Endodermal cell (in vitro differentiated cells): ENCODE measurements at regions not wholly inside any gene's neighbourhood (a gene's known extent, or its start where the extent isn't known, plus 50 kb on each side); places are given as distances from the start of the nearest gene placed in this dataset.

Experiments used
- DNase-seq: peaks from one replicate; pipeline ENCODE4 v3.0.0-alpha.2; 2017
- H3K27ac ChIP-seq: 2 replicates; pipeline ENCODE4 v1.5.1; 2013; ENCODE audit warnings: mild to moderate bottlenecking, low read depth, low read length, moderate library complexity
- H3K27me3 ChIP-seq: 2 replicates; pipeline ENCODE4 v1.6.1; 2013; ENCODE audit warnings: mild to moderate bottlenecking, low read length, moderate library complexity; ENCODE audit not compliant: insufficient read depth, control insufficient read depth, poor library complexity, severe bottlenecking
- H3K36me3 ChIP-seq: 2 replicates; pipeline ENCODE4 v1.7.0; 2013; ENCODE audit warnings: mild to moderate bottlenecking, low read length, moderate library complexity; ENCODE audit not compliant: control insufficient read depth, insufficient read depth
- H3K4me1 ChIP-seq: one replicate; pipeline ENCODE4 v1.7.0; 2013; ENCODE audit warnings: low read length; ENCODE audit not compliant: control insufficient read depth, insufficient read depth
- H3K4me3 ChIP-seq: 2 replicates; pipeline ENCODE4 v1.5.1; 2013; ENCODE audit warnings: mild to moderate bottlenecking, low read length, moderate library complexity
- H3K9ac ChIP-seq: 2 replicates; pipeline ENCODE4 v1.6.1; 2013; ENCODE audit warnings: mild to moderate bottlenecking, low read length, moderate library complexity; ENCODE audit not compliant: poor library complexity, severe bottlenecking; ENCODE audit errors: extremely low read depth
- H3K9me3 ChIP-seq: 2 replicates; pipeline ENCODE4 v1.6.1; 2013; ENCODE audit warnings: mild to moderate bottlenecking, low read length, moderate library complexity; ENCODE audit not compliant: control insufficient read depth
- H3K27ac Mint-ChIP-seq: 2 replicates; pipeline ENCODE4 v1.8.0; 2020; ENCODE audit warnings: mixed read lengths
- H3K27me3 Mint-ChIP-seq: 2 replicates; pipeline ENCODE4 v1.8.0; 2021; ENCODE audit warnings: mild to moderate bottlenecking, mixed read lengths; ENCODE audit not compliant: insufficient read depth
- H3K36me3 Mint-ChIP-seq: 2 replicates; pipeline ENCODE4 v1.8.0; 2020; ENCODE audit warnings: low read depth, mixed read lengths
- H3K4me1 Mint-ChIP-seq: 2 replicates; pipeline ENCODE4 v1.8.0; 2020; ENCODE audit warnings: mixed read lengths
- H3K4me3 Mint-ChIP-seq: 2 replicates; pipeline ENCODE4 v1.8.0; 2020; ENCODE audit warnings: mild to moderate bottlenecking, moderate library complexity, mixed read lengths
- H3K9me3 Mint-ChIP-seq: 2 replicates; pipeline ENCODE4 v1.8.0; 2020; ENCODE audit warnings: mild to moderate bottlenecking, mixed read lengths
- WGBS, 2 experiments: methylation state at CpG; one replicate each; pipeline versions ENCODE4 v1.1.5 to v1.1.7; 2013; ENCODE audit warnings: missing lambda C conversion rate in 2 of 2, mixed read lengths in 1 of 2; ENCODE audit not compliant: insufficient coverage in 1 of 2, insufficient read length in 1 of 2; 5-methylcytosine and 5-hydroxymethylcytosine counted together
- TF ChIP-seq, protein P1 (sequence below): fragments of 200-600 bp; sonication (generic); conservative IDR thresholded peaks from 2 replicates; pipeline ENCODE4 v1.5.0; 2021; ENCODE audit warnings: antibody characterized with exemption, mild to moderate bottlenecking

DNA sequence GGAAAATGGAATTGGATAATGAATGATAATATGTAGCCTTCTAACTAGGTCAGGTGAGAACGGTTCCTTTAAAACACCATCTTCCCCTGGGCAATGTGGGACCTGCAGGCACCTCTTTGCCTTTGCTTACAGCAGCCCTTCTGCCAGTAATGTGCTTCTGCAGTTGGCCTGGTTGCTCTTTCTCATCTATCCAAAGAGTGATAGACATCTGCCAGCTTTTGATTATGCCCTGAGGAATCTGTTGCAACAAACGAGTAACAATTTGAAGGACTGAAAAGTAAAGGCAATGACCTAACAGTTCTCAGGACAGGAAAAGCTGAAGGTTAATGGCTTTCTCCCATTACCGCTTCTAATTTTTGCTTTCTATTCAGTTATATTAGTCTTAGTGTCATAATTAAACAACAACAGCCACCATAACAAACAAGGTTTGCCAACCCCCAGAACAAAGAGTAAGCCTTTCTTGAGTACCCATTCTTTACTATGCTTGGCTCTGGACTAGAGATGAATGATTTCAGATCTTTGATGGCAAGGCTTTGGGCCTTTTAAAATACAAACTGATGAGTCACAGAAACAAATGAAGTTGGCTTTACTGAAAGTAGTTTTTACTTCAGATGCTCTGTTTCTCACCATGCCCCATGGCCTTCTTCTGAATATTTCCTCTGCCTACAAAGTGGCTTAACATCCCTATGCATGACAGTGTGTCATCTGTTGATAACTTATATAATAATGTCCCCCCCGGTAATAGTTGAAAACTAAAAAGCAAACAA lies 76.1 kb upstream of the KRR1 start:
- Histone ChIP-seq H3K27me3 (no peaks in the 10 kb centered on the region), H3K27ac (no peak overlapping the region), H3K4me1 (peaks cover 5% of the 10 kb centered on the region), H3K9me3 (no peaks in the 10 kb centered on the region), H3K4me3 (no peak overlapping the region), H3K36me3 (no peaks in the 10 kb centered on the region), H3K9ac (no peak overlapping the region)
- H3K27ac Mint-ChIP-seq, result no peak overlapping the region
- H3K27me3 Mint-ChIP-seq, result no peaks in the 10 kb centered on the region
- H3K4me1 Mint-ChIP-seq, result peaks cover 3% of the 10 kb centered on the region
- no peak overlapping the region for H3K4me3 Mint-ChIP-seq
- H3K9me3 Mint-ChIP-seq, result no peaks in the 10 kb centered on the region
- no peak for DNase-seq
- TF ChIP-seq, protein P1, sequence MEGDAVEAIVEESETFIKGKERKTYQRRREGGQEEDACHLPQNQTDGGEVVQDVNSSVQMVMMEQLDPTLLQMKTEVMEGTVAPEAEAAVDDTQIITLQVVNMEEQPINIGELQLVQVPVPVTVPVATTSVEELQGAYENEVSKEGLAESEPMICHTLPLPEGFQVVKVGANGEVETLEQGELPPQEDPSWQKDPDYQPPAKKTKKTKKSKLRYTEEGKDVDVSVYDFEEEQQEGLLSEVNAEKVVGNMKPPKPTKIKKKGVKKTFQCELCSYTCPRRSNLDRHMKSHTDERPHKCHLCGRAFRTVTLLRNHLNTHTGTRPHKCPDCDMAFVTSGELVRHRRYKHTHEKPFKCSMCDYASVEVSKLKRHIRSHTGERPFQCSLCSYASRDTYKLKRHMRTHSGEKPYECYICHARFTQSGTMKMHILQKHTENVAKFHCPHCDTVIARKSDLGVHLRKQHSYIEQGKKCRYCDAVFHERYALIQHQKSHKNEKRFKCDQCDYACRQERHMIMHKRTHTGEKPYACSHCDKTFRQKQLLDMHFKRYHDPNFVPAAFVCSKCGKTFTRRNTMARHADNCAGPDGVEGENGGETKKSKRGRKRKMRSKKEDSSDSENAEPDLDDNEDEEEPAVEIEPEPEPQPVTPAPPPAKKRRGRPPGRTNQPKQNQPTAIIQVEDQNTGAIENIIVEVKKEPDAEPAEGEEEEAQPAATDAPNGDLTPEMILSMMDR, result no peak
- WGBS, 2 experiments, result 89 to 100% methylated on average over 2 to 4 of the region's 4 CpGs
- H3K36me3 Mint-ChIP-seq, result no peaks in the 10 kb centered on the region

DNA sequence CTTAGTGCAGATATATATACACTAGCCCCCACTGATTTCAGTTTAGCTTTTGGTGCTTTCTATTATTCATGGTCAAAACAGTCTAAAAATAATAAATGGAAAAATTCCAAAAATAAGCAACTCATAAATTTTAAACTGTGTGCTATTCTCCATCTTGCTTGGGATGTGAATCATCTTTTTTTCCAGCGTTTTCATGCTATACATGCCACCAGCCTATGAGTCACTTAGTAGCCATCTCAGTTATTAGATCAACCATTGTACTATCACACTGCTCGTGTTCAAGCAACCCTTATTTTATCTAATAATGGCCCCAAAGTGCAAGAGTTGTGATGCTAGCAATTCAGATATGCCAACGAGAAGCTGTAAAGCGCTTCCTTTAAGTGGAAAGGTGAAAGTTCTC lies 73.9 kb upstream of the KRR1 start:
- Histone ChIP-seq H3K9ac (no peak overlapping the region), H3K27ac (no peak overlapping the region), H3K27me3 (no peaks in the 10 kb centered on the region), H3K4me3 (no peak overlapping the region), H3K36me3 (no peaks in the 10 kb centered on the region), H3K4me1 (no peaks in the 10 kb centered on the region), H3K9me3 (no peaks in the 10 kb centered on the region)
- Mint-ChIP-seq H3K4me3 (no peak overlapping the region), H3K27ac (no peak overlapping the region), H3K9me3 (no peaks in the 10 kb centered on the region), H3K27me3 (no peaks in the 10 kb centered on the region), H3K36me3 (no peaks in the 10 kb centered on the region), H3K4me1 (no peaks in the 10 kb centered on the region)
- no peak for DNase-seq
- TF ChIP-seq, protein P1, result no peak
- WGBS, 2 experiments, result 93 to 94% methylated on average over 3 to 4 of the region's 4 CpGs

DNA sequence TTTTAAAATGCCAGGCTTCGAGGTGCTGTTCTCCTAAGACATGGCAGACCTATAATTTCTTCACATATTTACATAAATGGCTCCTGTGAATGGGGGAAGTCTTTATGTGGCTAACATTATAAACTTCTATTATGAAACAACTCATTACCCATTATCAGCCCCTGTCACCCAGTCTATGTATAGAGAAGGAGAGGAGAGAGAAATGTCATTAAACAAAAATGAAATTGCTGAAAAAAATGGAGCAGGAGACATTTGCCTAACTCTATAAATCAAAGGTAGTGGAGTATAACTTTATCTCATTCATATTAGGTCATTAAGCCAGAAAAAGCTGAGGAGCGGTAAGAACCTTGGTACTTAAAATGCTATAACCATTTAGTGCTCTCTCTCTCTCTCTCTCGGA lies 71.9 kb upstream of the KRR1 start:
- Mint-ChIP-seq H3K9me3 (no peaks in the 10 kb centered on the region), H3K27ac (no peak overlapping the region), H3K27me3 (no peaks in the 10 kb centered on the region), H3K36me3 (no peaks in the 10 kb centered on the region), H3K4me3 (no peak overlapping the region), H3K4me1 (peaks cover 4% of the 10 kb centered on the region)
- Histone ChIP-seq H3K27me3 (no peaks in the 10 kb centered on the region), H3K36me3 (no peaks in the 10 kb centered on the region), H3K27ac (no peak overlapping the region), H3K4me1 (no peaks in the 10 kb centered on the region), H3K9me3 (no peaks in the 10 kb centered on the region), H3K4me3 (no peak overlapping the region), H3K9ac (no peak overlapping the region)
- no peak for DNase-seq
- 90 to 96% methylated on average over 2 to 3 of the region's 3 CpGs for WGBS, 2 experiments
- TF ChIP-seq, protein P1, result no peak
